Endodermal cell (in vitro differentiated cells): ENCODE measurements at regions not wholly inside any gene's neighbourhood (a gene's known extent, or its start where the extent isn't known, plus 50 kb on each side); places are given as distances from the start of the nearest gene placed in this dataset.

ENCODE experiments used
- DNase-seq: peaks from one replicate; pipeline ENCODE4 v3.0.0-alpha.2; 2017
- H3K27ac ChIP-seq: 2 replicates; pipeline ENCODE4 v1.5.1; 2013; ENCODE audit warnings: mild to moderate bottlenecking, low read depth, low read length, moderate library complexity
- H3K27me3 ChIP-seq: 2 replicates; pipeline ENCODE4 v1.6.1; 2013; ENCODE audit warnings: mild to moderate bottlenecking, low read length, moderate library complexity; ENCODE audit not compliant: insufficient read depth, control insufficient read depth, poor library complexity, severe bottlenecking
- H3K36me3 ChIP-seq: 2 replicates; pipeline ENCODE4 v1.7.0; 2013; ENCODE audit warnings: mild to moderate bottlenecking, low read length, moderate library complexity; ENCODE audit not compliant: control insufficient read depth, insufficient read depth
- H3K4me1 ChIP-seq: one replicate; pipeline ENCODE4 v1.7.0; 2013; ENCODE audit warnings: low read length; ENCODE audit not compliant: control insufficient read depth, insufficient read depth
- H3K4me3 ChIP-seq: 2 replicates; pipeline ENCODE4 v1.5.1; 2013; ENCODE audit warnings: mild to moderate bottlenecking, low read length, moderate library complexity
- H3K9ac ChIP-seq: 2 replicates; pipeline ENCODE4 v1.6.1; 2013; ENCODE audit warnings: mild to moderate bottlenecking, low read length, moderate library complexity; ENCODE audit not compliant: poor library complexity, severe bottlenecking; ENCODE audit errors: extremely low read depth
- H3K9me3 ChIP-seq: 2 replicates; pipeline ENCODE4 v1.6.1; 2013; ENCODE audit warnings: mild to moderate bottlenecking, low read length, moderate library complexity; ENCODE audit not compliant: control insufficient read depth
- H3K27ac Mint-ChIP-seq: 2 replicates; pipeline ENCODE4 v1.8.0; 2020; ENCODE audit warnings: mixed read lengths
- H3K27me3 Mint-ChIP-seq: 2 replicates; pipeline ENCODE4 v1.8.0; 2021; ENCODE audit warnings: mild to moderate bottlenecking, mixed read lengths; ENCODE audit not compliant: insufficient read depth
- H3K36me3 Mint-ChIP-seq: 2 replicates; pipeline ENCODE4 v1.8.0; 2020; ENCODE audit warnings: low read depth, mixed read lengths
- H3K4me1 Mint-ChIP-seq: 2 replicates; pipeline ENCODE4 v1.8.0; 2020; ENCODE audit warnings: mixed read lengths
- H3K4me3 Mint-ChIP-seq: 2 replicates; pipeline ENCODE4 v1.8.0; 2020; ENCODE audit warnings: mild to moderate bottlenecking, moderate library complexity, mixed read lengths
- H3K9me3 Mint-ChIP-seq: 2 replicates; pipeline ENCODE4 v1.8.0; 2020; ENCODE audit warnings: mild to moderate bottlenecking, mixed read lengths
- WGBS, 2 experiments: methylation state at CpG; one replicate each; pipeline versions ENCODE4 v1.1.5 to v1.1.7; 2013; ENCODE audit warnings: missing lambda C conversion rate in 2 of 2, mixed read lengths in 1 of 2; ENCODE audit not compliant: insufficient coverage in 1 of 2, insufficient read length in 1 of 2; 5-methylcytosine and 5-hydroxymethylcytosine counted together
- TF ChIP-seq, protein P1 (sequence below): fragments of 200-600 bp; sonication (generic); conservative IDR thresholded peaks from 2 replicates; pipeline ENCODE4 v1.5.0; 2021; ENCODE audit warnings: antibody characterized with exemption, mild to moderate bottlenecking

DNA sequence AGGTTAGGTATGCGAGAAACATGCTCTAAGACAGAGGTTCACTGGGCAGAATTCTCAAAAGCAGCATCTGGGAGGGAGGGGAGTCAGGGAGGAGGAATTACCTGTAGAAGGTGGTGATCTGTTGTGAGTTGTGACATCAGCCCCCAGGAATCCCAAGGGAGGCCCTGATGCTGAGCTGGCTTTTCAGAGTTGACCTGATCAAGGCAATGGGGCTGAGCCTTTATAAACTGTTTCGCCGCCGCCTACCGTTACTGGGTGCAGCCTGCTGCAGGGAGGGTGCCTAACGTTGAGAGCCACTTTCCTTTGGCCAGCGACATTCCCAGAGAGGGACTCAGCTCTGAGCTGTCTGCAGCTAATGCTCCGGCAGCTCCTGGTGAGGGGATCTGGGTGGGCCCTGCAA lies 257.9 kb upstream of the TMEM132C start:
- Histone ChIP-seq H3K4me1 (no peaks in the 10 kb centered on the region), H3K27me3 (no peaks in the 10 kb centered on the region), H3K9ac (no peak overlapping the region), H3K9me3 (no peaks in the 10 kb centered on the region), H3K27ac (no peak overlapping the region), H3K36me3 (no peaks in the 10 kb centered on the region), H3K4me3 (no peak overlapping the region)
- 70 to 83% methylated on average over 8 of the region's 8 CpGs for WGBS, 2 experiments
- H3K27me3 Mint-ChIP-seq, result no peaks in the 10 kb centered on the region
- peak; percentile 93 for DNase-seq
- H3K4me1 Mint-ChIP-seq, result peaks cover 2% of the 10 kb centered on the region
- TF ChIP-seq, protein P1, sequence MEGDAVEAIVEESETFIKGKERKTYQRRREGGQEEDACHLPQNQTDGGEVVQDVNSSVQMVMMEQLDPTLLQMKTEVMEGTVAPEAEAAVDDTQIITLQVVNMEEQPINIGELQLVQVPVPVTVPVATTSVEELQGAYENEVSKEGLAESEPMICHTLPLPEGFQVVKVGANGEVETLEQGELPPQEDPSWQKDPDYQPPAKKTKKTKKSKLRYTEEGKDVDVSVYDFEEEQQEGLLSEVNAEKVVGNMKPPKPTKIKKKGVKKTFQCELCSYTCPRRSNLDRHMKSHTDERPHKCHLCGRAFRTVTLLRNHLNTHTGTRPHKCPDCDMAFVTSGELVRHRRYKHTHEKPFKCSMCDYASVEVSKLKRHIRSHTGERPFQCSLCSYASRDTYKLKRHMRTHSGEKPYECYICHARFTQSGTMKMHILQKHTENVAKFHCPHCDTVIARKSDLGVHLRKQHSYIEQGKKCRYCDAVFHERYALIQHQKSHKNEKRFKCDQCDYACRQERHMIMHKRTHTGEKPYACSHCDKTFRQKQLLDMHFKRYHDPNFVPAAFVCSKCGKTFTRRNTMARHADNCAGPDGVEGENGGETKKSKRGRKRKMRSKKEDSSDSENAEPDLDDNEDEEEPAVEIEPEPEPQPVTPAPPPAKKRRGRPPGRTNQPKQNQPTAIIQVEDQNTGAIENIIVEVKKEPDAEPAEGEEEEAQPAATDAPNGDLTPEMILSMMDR, result no peak
- H3K27ac Mint-ChIP-seq, result no peak overlapping the region
- no peaks in the 10 kb centered on the region for H3K36me3 Mint-ChIP-seq
- H3K4me3 Mint-ChIP-seq, result no peak overlapping the region
- H3K9me3 Mint-ChIP-seq, result no peaks in the 10 kb centered on the region

DNA sequence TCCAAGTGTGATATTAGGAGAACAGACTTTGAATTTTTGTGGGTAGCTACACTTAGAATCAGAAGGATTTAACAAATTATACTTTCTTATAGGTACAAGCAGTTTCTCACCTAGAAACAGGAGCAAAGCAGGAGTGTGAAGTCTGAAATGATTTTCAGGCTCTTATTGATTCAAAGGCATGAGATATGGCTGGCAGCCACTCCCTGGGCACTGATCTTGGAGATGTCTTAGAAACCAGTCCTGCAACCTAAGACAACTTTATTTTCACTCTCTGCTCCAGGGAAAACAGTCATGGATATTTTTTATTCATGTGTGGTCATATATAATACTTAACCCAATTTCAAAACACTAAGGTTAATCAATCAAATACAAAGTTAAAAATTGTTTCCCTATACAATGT lies 254.9 kb upstream of the TMEM132C start:
- H3K27me3 Mint-ChIP-seq, result no peaks in the 10 kb centered on the region
- H3K4me1 Mint-ChIP-seq, result peaks cover 2% of the 10 kb centered on the region
- TF ChIP-seq, protein P1, result no peak
- H3K4me1 ChIP-seq, result no peaks in the 10 kb centered on the region
- H3K27me3 ChIP-seq, result no peaks in the 10 kb centered on the region
- H3K9me3 Mint-ChIP-seq, result no peaks in the 10 kb centered on the region
- no peak for DNase-seq
- no peak overlapping the region for H3K27ac ChIP-seq
- no peak overlapping the region for H3K27ac Mint-ChIP-seq
- no peak overlapping the region for H3K4me3 Mint-ChIP-seq
- H3K36me3 ChIP-seq, result no peaks in the 10 kb centered on the region
- H3K9me3 ChIP-seq, result no peaks in the 10 kb centered on the region
- H3K4me3 ChIP-seq, result no peak overlapping the region
- H3K9ac ChIP-seq, result no peak overlapping the region
- H3K36me3 Mint-ChIP-seq, result no peaks in the 10 kb centered on the region

- no peak overlapping the region for H3K9ac ChIP-seq
- no peak overlapping the region for H3K27ac Mint-ChIP-seq
- no peaks in the 10 kb centered on the region for H3K9me3 Mint-ChIP-seq
- H3K27me3 ChIP-seq, result no peaks in the 10 kb centered on the region
- H3K9me3 ChIP-seq, result no peaks in the 10 kb centered on the region
- H3K4me3 ChIP-seq, result no peak overlapping the region
- H3K27ac ChIP-seq, result no peak overlapping the region
- H3K36me3 ChIP-seq, result no peaks in the 10 kb centered on the region
- H3K4me3 Mint-ChIP-seq, result no peak overlapping the region
- H3K27me3 Mint-ChIP-seq, result no peaks in the 10 kb centered on the region
- no peaks in the 10 kb centered on the region for H3K4me1 ChIP-seq
- TF ChIP-seq, protein P1, result no peak
- no peak for DNase-seq
- WGBS, 2 experiments, result 90 to 97% methylated on average over 3 of the region's 3 CpGs
- H3K36me3 Mint-ChIP-seq, result no peaks in the 10 kb centered on the region
- peaks cover 2% of the 10 kb centered on the region for H3K4me1 Mint-ChIP-seq
These were observed 251.7 kb upstream of the TMEM132C start for GRCh38 chr12:128015276-128015675.
